Mucosa of descending colon (tissue), 3 donors: ENCODE measurements at regions not wholly inside any gene's neighbourhood (a gene's known extent, or its start where the extent isn't known, plus 50 kb on each side); places are given as distances from the start of the nearest gene placed in this dataset.

Source experiments
- ATAC-seq: fragments of 200-7000 bp; cut with Tn5 transposase; one replicate; pipeline ENCODE4 v1.9.1; 2020; ENCODE audit warnings: mild to moderate bottlenecking, moderate library complexity
- DNase-seq, 3 donors: peaks; one replicate each; pipeline ENCODE4 v3.0.0-alpha.2; 2020
- H3K36me3 ChIP-seq: fragments of 200-600 bp; one replicate; pipeline ENCODE4 v1.8.0; 2021; ENCODE audit warnings: low read depth, mild to moderate bottlenecking
- H3K4me1 ChIP-seq: fragments of 200-600 bp; one replicate; pipeline ENCODE4 v1.8.0; 2021; ENCODE audit warnings: low read depth, mild to moderate bottlenecking
- H3K4me3 ChIP-seq: fragments of 200-600 bp; one replicate; pipeline ENCODE4 v1.8.0; 2021; ENCODE audit warnings: mild to moderate bottlenecking
- H3K9me3 ChIP-seq: fragments of 200-600 bp; one replicate; pipeline ENCODE4 v1.8.0; 2021; ENCODE audit warnings: mild to moderate bottlenecking
- intact Hi-C, 2 donors: fragments of 100-400 bp; cut with DNase I in 1 of 2; cut with micrococcal nuclease in 1 of 2; formaldehyde crosslinking; loops; one replicate each; pipeline versions ENCODE4 v1.11.0 to v1.11.1; 2022; cut with DNase I, micrococcal nuclease
- TF ChIP-seq, protein P1 (sequence below): fragments of 200-600 bp; IDR thresholded peaks from one replicate; pipeline ENCODE4 v1.8.0; 2022; ENCODE audit warnings: antibody characterized with exemption, mild to moderate bottlenecking
- donor health status: DM: no; HTN: no; CAD: no; lungs with moderate emphysema.
- donor health status: DM: no; HTN: no; CAD: no.
- donor health status: DM: no; HTN: yes; CAD: no.

DNA sequence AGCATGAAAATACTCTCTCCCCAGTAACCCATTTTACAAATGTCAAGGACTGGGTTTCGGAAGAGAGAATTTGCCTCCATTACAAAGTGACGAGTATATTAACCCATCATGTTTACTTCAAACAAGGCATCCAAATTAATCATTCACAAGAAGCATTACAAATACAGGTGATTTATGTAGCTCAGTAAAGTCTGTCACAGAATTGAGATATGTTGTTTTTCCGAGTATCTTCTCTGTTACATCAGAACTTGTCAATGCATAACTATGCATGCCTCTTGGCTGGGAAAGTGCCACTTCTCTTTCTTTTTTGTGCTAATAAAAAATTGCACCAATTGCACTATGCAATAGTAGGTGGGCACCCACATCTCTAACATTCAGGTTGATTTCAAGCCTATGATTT is 158.2 kb downstream of the AREG start:
- DNase-seq: no peak
- Histone ChIP-seq H3K9me3 (no peaks in the 10 kb centered on the region), H3K4me3 (no peak overlapping the region), H3K4me1 (no peaks in the 10 kb centered on the region), H3K36me3 (no peaks in the 10 kb centered on the region)
- intact Hi-C loops: no loop called here
- TF ChIP-seq, protein P1, sequence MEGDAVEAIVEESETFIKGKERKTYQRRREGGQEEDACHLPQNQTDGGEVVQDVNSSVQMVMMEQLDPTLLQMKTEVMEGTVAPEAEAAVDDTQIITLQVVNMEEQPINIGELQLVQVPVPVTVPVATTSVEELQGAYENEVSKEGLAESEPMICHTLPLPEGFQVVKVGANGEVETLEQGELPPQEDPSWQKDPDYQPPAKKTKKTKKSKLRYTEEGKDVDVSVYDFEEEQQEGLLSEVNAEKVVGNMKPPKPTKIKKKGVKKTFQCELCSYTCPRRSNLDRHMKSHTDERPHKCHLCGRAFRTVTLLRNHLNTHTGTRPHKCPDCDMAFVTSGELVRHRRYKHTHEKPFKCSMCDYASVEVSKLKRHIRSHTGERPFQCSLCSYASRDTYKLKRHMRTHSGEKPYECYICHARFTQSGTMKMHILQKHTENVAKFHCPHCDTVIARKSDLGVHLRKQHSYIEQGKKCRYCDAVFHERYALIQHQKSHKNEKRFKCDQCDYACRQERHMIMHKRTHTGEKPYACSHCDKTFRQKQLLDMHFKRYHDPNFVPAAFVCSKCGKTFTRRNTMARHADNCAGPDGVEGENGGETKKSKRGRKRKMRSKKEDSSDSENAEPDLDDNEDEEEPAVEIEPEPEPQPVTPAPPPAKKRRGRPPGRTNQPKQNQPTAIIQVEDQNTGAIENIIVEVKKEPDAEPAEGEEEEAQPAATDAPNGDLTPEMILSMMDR: no peak
- no peak for ATAC-seq

DNA sequence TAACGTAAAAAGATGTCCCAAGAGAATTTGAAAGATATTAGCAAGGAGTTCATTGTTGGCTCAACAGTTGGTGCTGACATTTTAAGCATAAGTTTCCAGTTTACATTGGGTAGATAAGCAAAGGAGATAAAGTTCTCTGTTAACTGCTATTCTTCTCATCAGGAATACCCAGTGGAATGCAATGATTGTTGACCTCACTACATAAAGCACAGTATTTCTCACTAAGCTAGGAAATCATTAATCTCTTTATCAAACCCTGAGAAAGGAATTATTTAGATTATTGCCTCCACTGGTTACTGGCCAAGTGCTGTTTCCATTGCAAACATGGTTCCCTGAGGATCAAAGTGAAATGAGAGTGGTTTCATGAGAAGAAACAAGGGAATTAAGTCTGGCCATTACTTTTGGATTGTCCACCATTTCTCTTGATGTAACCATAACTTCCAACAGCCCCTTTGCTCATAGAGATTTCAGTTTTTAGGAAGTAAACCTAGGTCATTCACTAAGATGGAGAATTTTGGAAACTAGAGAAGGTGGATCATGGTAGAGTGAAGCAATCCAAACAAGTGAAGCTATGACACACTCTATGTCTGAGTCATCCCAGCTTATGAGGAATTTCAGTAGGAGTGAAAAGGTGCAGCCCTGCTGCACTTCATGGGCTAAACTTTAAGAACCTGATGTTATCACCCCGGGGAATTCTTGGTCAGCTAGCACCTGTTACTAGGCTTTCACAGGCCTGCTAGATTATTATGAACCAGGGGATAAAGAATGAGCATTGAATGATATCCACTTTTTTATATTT is 163.4 kb downstream of the AREG start:
- ATAC-seq: peak; percentile 59

DNA sequence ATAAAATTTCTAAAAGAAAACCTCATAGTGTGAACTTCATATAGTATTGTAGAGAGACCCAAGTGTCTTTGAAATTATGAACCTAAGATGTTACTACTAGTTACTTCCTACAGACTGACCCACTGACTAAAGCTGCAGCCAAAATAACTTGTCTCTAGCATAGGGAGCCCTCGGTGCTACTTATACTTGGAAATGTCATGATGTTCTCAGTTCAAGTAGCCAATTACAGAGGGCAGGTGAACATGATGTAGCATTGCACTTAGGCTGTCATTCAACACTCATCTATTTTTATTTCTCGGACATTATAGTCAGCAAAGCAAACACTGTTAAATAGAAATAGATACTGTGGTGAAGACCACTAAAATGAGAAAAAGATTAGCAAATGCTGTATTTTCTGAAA is 165.6 kb downstream of the AREG start:
- ATAC-seq (no peak), DNase-seq (no peak)
- Histone ChIP-seq H3K9me3 (no peaks in the 10 kb centered on the region), H3K36me3 (no peaks in the 10 kb centered on the region), H3K4me1 (no peaks in the 10 kb centered on the region), H3K4me3 (no peak overlapping the region)
- intact Hi-C loops: no loop called here
- TF ChIP-seq, protein P1: no peak

More for the DNA sequence above, 163.4 kb downstream of the AREG start:
- intact Hi-C loops: no loop called here
- Histone ChIP-seq H3K36me3 (no peaks in the 10 kb centered on the region), H3K9me3 (no peaks in the 10 kb centered on the region), H3K4me3 (no peak overlapping the region), H3K4me1 (no peaks in the 10 kb centered on the region)
- TF ChIP-seq, protein P1: no peak
- no peak for DNase-seq

DNA sequence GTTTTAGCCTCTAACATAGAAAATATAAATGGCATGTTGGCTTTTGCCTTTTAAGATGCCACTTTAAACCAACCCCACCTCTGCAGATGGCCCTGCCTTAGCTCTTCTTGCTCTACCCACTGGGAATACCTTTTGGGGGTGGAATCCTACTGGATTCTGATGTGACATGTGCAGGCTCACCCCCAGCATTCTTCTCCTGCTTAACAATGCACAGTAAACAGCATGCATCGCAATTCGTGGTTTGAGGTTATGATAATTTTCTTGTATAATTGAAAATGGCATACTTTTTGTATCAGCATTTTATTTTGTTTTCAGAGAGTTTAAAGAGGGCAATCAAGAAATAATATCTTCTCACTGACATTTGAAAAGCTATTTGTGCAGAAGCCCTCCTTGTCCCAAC is 167.9 kb downstream of the AREG start:
- H3K36me3 ChIP-seq: no peaks in the 10 kb centered on the region
- ATAC-seq (no peak), DNase-seq (no peak)
- no peaks in the 10 kb centered on the region for H3K9me3 ChIP-seq
- TF ChIP-seq, protein P1: no peak
- H3K4me1 ChIP-seq: no peaks in the 10 kb centered on the region
- intact Hi-C loops: no loop called here
- no peak overlapping the region for H3K4me3 ChIP-seq

DNA sequence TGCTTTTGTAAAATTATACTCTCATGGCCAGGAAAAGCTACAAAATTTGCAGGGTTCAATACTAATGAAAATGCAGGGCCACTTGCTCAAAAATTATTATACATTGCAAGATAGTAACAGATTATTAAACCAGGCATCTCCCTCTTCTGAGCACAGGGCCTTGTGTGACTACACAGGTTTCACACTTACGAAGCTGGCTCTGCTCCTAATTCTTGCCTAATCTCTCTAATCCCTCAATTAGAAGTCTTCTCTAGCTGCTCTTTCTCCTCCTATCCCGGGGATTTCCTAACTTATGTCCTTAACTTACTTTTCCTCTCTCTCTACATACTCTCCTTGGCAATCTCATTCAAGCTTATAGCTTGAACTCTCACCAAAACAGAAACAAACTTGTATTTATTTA is 168.3 kb downstream of the AREG start:
- Histone ChIP-seq H3K36me3 (no peaks in the 10 kb centered on the region), H3K4me1 (no peaks in the 10 kb centered on the region), H3K4me3 (no peak overlapping the region), H3K9me3 (no peaks in the 10 kb centered on the region)
- TF ChIP-seq, protein P1: no peak
- DNase-seq (no peak), ATAC-seq (no peak)
- intact Hi-C loops: no loop called here

DNA sequence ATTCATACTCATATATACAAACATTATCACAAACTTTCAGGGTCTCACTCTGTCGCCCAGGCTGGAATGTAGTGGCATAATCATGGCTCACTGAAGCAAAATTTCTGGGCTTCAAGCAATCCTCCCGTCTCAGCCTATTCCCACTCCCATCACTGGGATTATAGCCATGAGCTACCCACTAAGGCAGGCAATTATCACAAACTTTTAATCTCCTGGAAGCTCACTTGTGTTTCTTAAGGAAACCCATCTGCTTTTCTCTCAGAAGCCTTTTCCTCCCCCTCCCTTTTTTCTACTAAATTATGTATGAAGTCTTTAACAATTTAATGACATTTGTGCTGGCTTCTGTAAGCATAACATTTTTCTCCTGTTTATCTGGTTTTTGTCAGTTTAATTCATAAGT is 170.5 kb downstream of the AREG start:
- Histone ChIP-seq H3K4me3 (no peak overlapping the region), H3K36me3 (no peaks in the 10 kb centered on the region), H3K4me1 (no peaks in the 10 kb centered on the region), H3K9me3 (no peaks in the 10 kb centered on the region)
- intact Hi-C loops: no loop called here
- DNase-seq (no peak), ATAC-seq (no peak)
- TF ChIP-seq, protein P1: no peak
